Right atrium auricular region (tissue), 2 donors: ENCODE measurements at regions not wholly inside any gene's neighbourhood (a gene's known extent, or its start where the extent isn't known, plus 50 kb on each side); places are given as distances from the start of the nearest gene placed in this dataset.

ENCODE experiments used
- DNase-seq: peaks from one replicate; pipeline ENCODE4 v3.0.0-alpha.2; 2019; ENCODE audit warnings: low spot score
- H3K27ac ChIP-seq, 2 donors: fragments of 200-600 bp; sonication (generic); 1 replicate in 1 of 2; 2 replicates in 1 of 2; pipeline ENCODE4 v1.5.1; 2016 to 2019
- H3K27me3 ChIP-seq, 2 donors: fragments of 200-600 bp; sonication (generic); one replicate each; pipeline versions ENCODE4 v1.5.1 to v1.6.0; 2017 to 2019
- H3K36me3 ChIP-seq: fragments of 200-600 bp; sonication (generic); one replicate; pipeline ENCODE4 v1.5.1; 2016
- H3K4me1 ChIP-seq, 2 donors: fragments of 200-600 bp; sonication (generic); one replicate each; pipeline versions ENCODE4 v1.5.1 to v1.6.0; 2017 to 2019
- H3K4me3 ChIP-seq, 2 donors: fragments of 200-600 bp; sonication (generic); 1 replicate in 1 of 2; 2 replicates in 1 of 2; pipeline ENCODE4 v1.5.1; 2017 to 2019; ENCODE audit warnings: mild to moderate bottlenecking in 1 of 2, moderate library complexity in 1 of 2
- H3K9me3 ChIP-seq, 2 donors: fragments of 200-600 bp; sonication (generic); one replicate each; pipeline ENCODE4 v1.5.1; 2019
- CTCF ChIP-seq, 2 donors: fragments of 200-600 bp; sonication (generic); IDR thresholded peaks; one replicate each; pipeline ENCODE4 v1.5.1; 2019; ENCODE audit warnings: antibody characterized with exemption in 2 of 2

GRCh38 chr4:162461952-162462351 is 298.2 kb upstream of the FSTL5 start:
- peak in 1 of 2 donors; percentile 47 for TF ChIP-seq CTCF (IDR thresholded peaks at IDR 0.05)
- Histone ChIP-seq H3K27ac (no peak overlapping the region), H3K9me3 (no peaks in the 10 kb centered on the region)

DNA sequence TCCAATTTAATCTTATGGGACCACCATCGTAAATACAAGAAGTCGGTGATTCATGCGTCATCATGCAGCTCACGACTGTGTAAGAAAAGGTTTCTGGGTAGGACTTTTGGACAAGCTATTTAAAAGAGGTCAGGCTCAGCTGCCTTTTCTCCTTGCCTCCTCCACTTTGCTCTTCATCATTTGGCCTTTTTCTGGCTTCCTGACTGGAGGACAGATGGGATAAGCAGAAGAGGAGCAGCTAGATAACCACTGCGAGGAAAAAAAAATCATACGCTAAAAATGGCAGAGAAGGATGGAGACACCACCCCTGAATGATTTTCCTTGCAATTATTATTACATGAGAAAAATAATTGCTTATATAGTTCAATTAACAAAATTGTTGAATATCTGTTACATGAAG is 294.3 kb upstream of the FSTL5 start:
- no peak for DNase-seq
- Histone ChIP-seq H3K9me3 (no peaks in the 10 kb centered on the region), H3K4me3 (no peak overlapping the region), H3K36me3 (no peaks in the 10 kb centered on the region), H3K4me1 (no peaks in the 10 kb centered on the region), H3K27me3 (no peaks in the 10 kb centered on the region), H3K27ac (no peak overlapping the region)
- no peak for TF ChIP-seq CTCF (IDR thresholded peaks at IDR 0.05)

More at GRCh38 chr4:162461952-162462351, 298.2 kb upstream of the FSTL5 start:
- Histone ChIP-seq H3K27me3 (no peaks in the 10 kb centered on the region), H3K36me3 (no peaks in the 10 kb centered on the region), H3K4me3 (no peak overlapping the region), H3K4me1 (no peaks in the 10 kb centered on the region)
- no peak for DNase-seq

DNA sequence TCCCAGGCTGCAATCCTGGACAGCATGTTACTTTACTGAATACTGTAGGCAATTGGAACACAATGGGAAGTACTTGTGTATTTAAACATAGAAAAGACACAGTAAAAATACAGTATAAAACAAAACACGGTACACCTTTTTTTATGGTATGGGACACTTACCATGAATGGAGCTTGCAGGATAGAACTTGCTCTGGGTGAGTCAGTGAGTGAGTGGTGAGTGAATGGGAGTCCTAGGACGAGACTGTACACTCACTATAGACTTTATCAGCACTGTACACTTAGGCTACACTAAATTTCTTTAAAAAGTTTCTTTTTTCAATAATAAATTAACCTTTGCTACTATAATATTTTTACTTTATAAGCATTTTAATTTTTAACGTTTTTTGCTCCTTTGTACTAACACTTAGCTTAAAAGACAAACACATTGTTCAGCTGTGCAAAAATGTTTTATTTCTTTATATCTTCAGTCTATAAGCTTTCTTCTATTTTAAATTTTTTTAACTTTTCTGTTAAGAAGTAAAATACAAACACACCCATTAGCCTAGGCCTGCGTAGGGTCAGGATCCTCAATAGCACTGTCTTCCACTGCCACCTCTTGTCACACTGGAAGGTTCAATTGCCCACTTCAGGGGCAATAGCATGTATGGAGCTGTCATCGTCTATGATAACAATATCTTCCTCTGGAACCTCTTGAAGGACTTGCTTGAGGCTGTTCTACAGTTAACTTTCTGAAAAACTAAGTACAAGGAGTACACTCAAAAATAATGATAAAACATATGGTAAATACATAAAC is 293.5 kb upstream of the FSTL5 start:
- H3K9me3 ChIP-seq, result no peaks in the 10 kb centered on the region
- no peak for TF ChIP-seq CTCF (IDR thresholded peaks at IDR 0.05)
- H3K4me1 ChIP-seq, result no peaks in the 10 kb centered on the region
- no peaks in the 10 kb centered on the region for H3K36me3 ChIP-seq
- no peak for DNase-seq
- no peak overlapping the region for H3K4me3 ChIP-seq
- no peaks in the 10 kb centered on the region for H3K27me3 ChIP-seq
- no peak overlapping the region for H3K27ac ChIP-seq

GRCh38 chr4:162456106-162456505 is 292.3 kb upstream of the FSTL5 start:
- Histone ChIP-seq H3K27me3 (no peaks in the 10 kb centered on the region), H3K4me3 (no peak overlapping the region), H3K27ac (no peak overlapping the region), H3K4me1 (no peaks in the 10 kb centered on the region), H3K9me3 (no peaks in the 10 kb centered on the region), H3K36me3 (no peaks in the 10 kb centered on the region)
- TF ChIP-seq CTCF (IDR thresholded peaks at IDR 0.05), result no peak
- DNase-seq, result no peak

DNA sequence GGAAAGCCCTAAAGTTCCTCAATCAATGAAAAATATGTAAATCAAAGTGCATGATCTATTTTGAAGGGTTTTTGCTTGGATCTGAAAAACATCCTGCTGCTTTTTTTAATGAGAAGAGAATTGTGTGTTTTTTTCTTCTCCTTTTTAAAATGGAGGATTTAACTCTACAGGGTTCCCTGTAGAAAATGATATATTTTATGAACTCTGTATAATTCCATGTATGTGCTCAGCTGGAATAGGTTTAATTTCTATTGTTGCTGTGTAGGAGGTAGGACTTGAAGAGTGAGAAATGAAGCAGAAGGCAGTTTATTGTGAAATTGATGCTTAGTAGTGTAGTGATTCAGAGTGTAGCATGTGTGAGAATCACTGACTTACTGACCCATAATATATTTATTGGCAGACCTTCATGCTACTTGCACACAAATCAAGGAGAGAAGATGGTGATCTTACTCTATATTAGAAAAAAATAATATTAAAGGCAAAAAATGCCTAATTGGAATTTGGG is 286.8 kb upstream of the FSTL5 start:
- Histone ChIP-seq H3K4me1 (no peaks in the 10 kb centered on the region), H3K27me3 (no peaks in the 10 kb centered on the region), H3K9me3 (no peaks in the 10 kb centered on the region), H3K27ac (no peak overlapping the region), H3K4me3 (no peak overlapping the region), H3K36me3 (no peaks in the 10 kb centered on the region)
- no peak for TF ChIP-seq CTCF (IDR thresholded peaks at IDR 0.05)
- no peak for DNase-seq

- Histone ChIP-seq H3K4me3 (no peak overlapping the region), H3K27ac (no peak overlapping the region), H3K9me3 (no peaks in the 10 kb centered on the region), H3K36me3 (no peaks in the 10 kb centered on the region), H3K27me3 (no peaks in the 10 kb centered on the region), H3K4me1 (no peaks in the 10 kb centered on the region)
- no peak for TF ChIP-seq CTCF (IDR thresholded peaks at IDR 0.05)
- DNase-seq, result no peak
Measured at GRCh38 chr4:162443510-162443909, 279.7 kb upstream of the FSTL5 start.
